SK-N-SH (cell line): ENCODE measurements at regions not wholly inside any gene's neighbourhood (a gene's known extent, or its start where the extent isn't known, plus 50 kb on each side); places are given as distances from the start of the nearest gene placed in this dataset.

ENCODE experiments used
- CTCF ChIA-PET: fragments of 300-600, 350-600 bp; formaldehyde crosslinking; extraction: SDS; loops from one replicate; lab custom pipeline; 2021; lab: Yijun Ruan, JAX
- POLR2A ChIA-PET: fragments of 350-600 bp; sonication (Branson Sonifier 250); formaldehyde crosslinking; extraction: SDS; loops from one replicate; lab custom pipeline; 2020; ENCODE audit warnings: antibody characterized with exemption, inconsistent platforms; lab: Yijun Ruan, JAX
- DNase-seq: peaks from one replicate; pipeline ENCODE4 v3.0.0; 2012
- H2AFZ ChIP-seq: fragments of 200-600 bp; sonication (generic); 2 replicates; pipeline ENCODE4 v1.8.1; 2016; ENCODE audit warnings: antibody characterized with exemption, mild to moderate bottlenecking, low read depth
- H3F3A ChIP-seq: fragments of 200-600 bp; sonication (generic); replicated peaks from 2 replicates; pipeline ENCODE3; 2016; ENCODE audit warnings: antibody characterized with exemption, mild to moderate bottlenecking; ENCODE audit not compliant: insufficient read depth
- H3K27ac ChIP-seq, 2 experiments: fragments of 200-500 bp in 1 of 2; fragments of 200-600 bp in 1 of 2; sonication (Bioruptor generic) in 1 of 2; sonication (generic), shearing (Covaris generic) in 1 of 2; 2 replicates each; pipeline versions ENCODE4 v1.5.1 to v1.6.1; 2014 to 2016; ENCODE audit warnings: low read depth in 2 of 2, inconsistent platforms in 1 of 2, low read length in 1 of 2, mild to moderate bottlenecking in 1 of 2, mixed read lengths in 1 of 2
- H3K27me3 ChIP-seq: fragments of 200-600 bp; sonication (generic), shearing (Covaris generic); 2 replicates; pipeline ENCODE4 v1.6.1; 2016; ENCODE audit warnings: mixed run types; ENCODE audit not compliant: insufficient read depth
- H3K36me3 ChIP-seq, 2 experiments: fragments of 200-500 bp in 1 of 2; fragments of 200-600 bp in 1 of 2; sonication (Bioruptor generic) in 1 of 2; sonication (generic) in 1 of 2; replicated peaks in 1 of 2; 2 replicates each; pipeline versions ENCODE3 to v1.5.1; 2014 to 2016; ENCODE audit warnings: low read length in 1 of 2, mild to moderate bottlenecking in 1 of 2; ENCODE audit not compliant: insufficient read depth in 2 of 2, control insufficient read depth in 1 of 2
- H3K4me1 ChIP-seq, 2 experiments: fragments of 200-500 bp in 1 of 2; fragments of 200-600 bp in 1 of 2; sonication (Bioruptor generic) in 1 of 2; sonication (generic), shearing (Covaris generic) in 1 of 2; 2 replicates each; pipeline versions ENCODE4 v1.5.1 to v1.6.1; 2014 to 2016; ENCODE audit warnings: low read depth in 1 of 2, low read length in 1 of 2, mixed run types in 1 of 2; ENCODE audit not compliant: insufficient read depth in 2 of 2, control insufficient read depth in 1 of 2
- H3K4me2 ChIP-seq: fragments of 200-600 bp; sonication (generic), shearing (Covaris generic); 2 replicates; pipeline ENCODE4 v1.6.1; 2017; ENCODE audit warnings: mixed run types
- H3K4me3 ChIP-seq, 2 experiments: fragments of 200-500 bp in 1 of 2; fragments of 200-600 bp in 1 of 2; sonication (Bioruptor generic) in 1 of 2; sonication (generic), shearing (Covaris generic) in 1 of 2; 2 replicates each; pipeline versions ENCODE4 v1.5.1 to v1.8.1; 2014 to 2016; ENCODE audit warnings: low read depth in 2 of 2, inconsistent platforms in 1 of 2, low read length in 1 of 2, mild to moderate bottlenecking in 1 of 2, mixed read lengths in 1 of 2, moderate library complexity in 1 of 2
- H3K79me2 ChIP-seq: fragments of 200-600 bp; sonication (generic); 2 replicates; pipeline ENCODE4 v1.8.1; 2017; ENCODE audit warnings: mild to moderate bottlenecking; ENCODE audit not compliant: insufficient read depth
- H3K9ac ChIP-seq: fragments of 200-600 bp; sonication (generic); 2 replicates; pipeline ENCODE4 v1.6.1; 2017; ENCODE audit warnings: mixed run types
- H3K9me2 ChIP-seq: fragments of 200-600 bp; sonication (generic); 2 replicates; pipeline ENCODE4 v1.6.1; 2017; ENCODE audit warnings: mixed run types
- H3K9me3 ChIP-seq: fragments of 200-600 bp; sonication (generic); 2 replicates; pipeline ENCODE4 v1.6.1; 2017; ENCODE audit warnings: mixed run types, mild to moderate bottlenecking, moderate library complexity
- H4K20me1 ChIP-seq: fragments of 200-600 bp; sonication (generic); 2 replicates; pipeline ENCODE4 v1.6.1; 2017; ENCODE audit warnings: mild to moderate bottlenecking, mixed run types; ENCODE audit not compliant: insufficient read depth
- ELF1 ChIP-seq: IDR thresholded peaks from 2 replicates; pipeline ENCODE4 v1.4.0; 2012
- FOXJ3 ChIP-seq: sonication (generic); formaldehyde crosslinking; IDR thresholded peaks from 2 replicates; pipeline ENCODE4 v1.5.1; 2020; ENCODE audit warnings: mild to moderate bottlenecking, missing genetic modification reagents
- FOXM1 ChIP-seq: IDR thresholded peaks from 2 replicates; pipeline ENCODE4 v1.4.0; 2012; ENCODE audit warnings: low read depth, mild to moderate bottlenecking
- GABPA ChIP-seq: IDR thresholded peaks from 2 replicates; pipeline ENCODE4 v1.4.0; 2012; ENCODE audit warnings: low read depth, mild to moderate bottlenecking
- GATA2 ChIP-seq: sonication (generic); formaldehyde crosslinking; IDR thresholded peaks from 2 replicates; pipeline ENCODE4 v1.5.0; 2020; ENCODE audit warnings: mild to moderate bottlenecking, missing genetic modification reagents
- JUND ChIP-seq: IDR thresholded peaks from 2 replicates; pipeline ENCODE4 v1.4.0; 2012
- MAX ChIP-seq: IDR thresholded peaks from 2 replicates; pipeline ENCODE4 v1.4.0; 2012; ENCODE audit warnings: low read depth
- MEF2A ChIP-seq: IDR thresholded peaks from 2 replicates; pipeline ENCODE4 v1.4.0; 2012; ENCODE audit warnings: low read depth, borderline replicate concordance
- NFIC ChIP-seq: IDR thresholded peaks from 2 replicates; pipeline ENCODE4 v1.4.0; 2012; ENCODE audit warnings: borderline replicate concordance
- PBX3 ChIP-seq: IDR thresholded peaks from 2 replicates; pipeline ENCODE4; 2012
- RXRA ChIP-seq: IDR thresholded peaks from 2 replicates; pipeline ENCODE4 v1.4.0; 2012; ENCODE audit warnings: low read depth, mild to moderate bottlenecking, borderline replicate concordance
- TAF1 ChIP-seq: IDR thresholded peaks from 2 replicates; pipeline ENCODE4 v1.6.1; 2012; ENCODE audit warnings: low read depth, mild to moderate bottlenecking, low read length, moderate library complexity, borderline replicate concordance
- TCF12 ChIP-seq: IDR thresholded peaks from 2 replicates; pipeline ENCODE4 v1.4.0; 2012
- TEAD4 ChIP-seq: IDR thresholded peaks from 2 replicates; pipeline ENCODE4 v1.4.0; 2012; ENCODE audit warnings: mild to moderate bottlenecking, borderline replicate concordance; ENCODE audit not compliant: insufficient read depth
- YY1 ChIP-seq: IDR thresholded peaks from 2 replicates; pipeline ENCODE4 v1.4.0; 2012; ENCODE audit warnings: low read depth, mild to moderate bottlenecking
- ZBTB33 ChIP-seq: IDR thresholded peaks from 2 replicates; pipeline ENCODE4 v1.4.0; 2012; ENCODE audit warnings: low read depth, borderline replicate concordance
- WGBS: methylation state at CpG from one replicate; pipeline ENCODE4 v1.1.6; 2017; ENCODE audit warnings: low lambda C conversion rate; 5-methylcytosine and 5-hydroxymethylcytosine counted together
- TF ChIP-seq, protein P1 (sequence below): fragments of 200-600 bp; sonication (generic); IDR thresholded peaks from 2 replicates; pipeline ENCODE4 v1.6.1; 2017; ENCODE audit warnings: antibody characterized with exemption, mild to moderate bottlenecking, moderate library complexity
- TF ChIP-seq, protein P2 (sequence below): IDR thresholded peaks from 2 replicates; pipeline ENCODE4 v1.6.1; 2012; ENCODE audit warnings: mild to moderate bottlenecking, low read depth, low read length, moderate library complexity

- Histone ChIP-seq H3K4me3 (no peak overlapping the region), H3F3A (no peaks in the 10 kb centered on the region), H3K36me3 (no peaks in the 10 kb centered on the region), H3K4me2 (no peak overlapping the region), H4K20me1 (no peaks in the 10 kb centered on the region), H2AFZ (no peak overlapping the region), H3K27me3 (no peaks in the 10 kb centered on the region; the same call in 1 of the 2 replicates), H3K4me1 (peaks cover 0 to 4% of the 10 kb centered on the region in 2 experiments; a peak in 1 of 4 replicates), H3K79me2 (no peaks in the 10 kb centered on the region), H3K27ac (no peak overlapping the region), H3K9me2 (no peaks in the 10 kb centered on the region), H3K9ac (no peak overlapping the region), H3K9me3 (no peaks in the 10 kb centered on the region)
- no peak for DNase-seq
- WGBS, result 13% methylated on average over 4 of the region's 4 CpGs
- no peak for TF ChIP-seq NFIC
- TF ChIP-seq RXRA, result no peak
- TF ChIP-seq TAF1, result no peak
- no peak for TF ChIP-seq ZBTB33
- TF ChIP-seq, protein P1, sequence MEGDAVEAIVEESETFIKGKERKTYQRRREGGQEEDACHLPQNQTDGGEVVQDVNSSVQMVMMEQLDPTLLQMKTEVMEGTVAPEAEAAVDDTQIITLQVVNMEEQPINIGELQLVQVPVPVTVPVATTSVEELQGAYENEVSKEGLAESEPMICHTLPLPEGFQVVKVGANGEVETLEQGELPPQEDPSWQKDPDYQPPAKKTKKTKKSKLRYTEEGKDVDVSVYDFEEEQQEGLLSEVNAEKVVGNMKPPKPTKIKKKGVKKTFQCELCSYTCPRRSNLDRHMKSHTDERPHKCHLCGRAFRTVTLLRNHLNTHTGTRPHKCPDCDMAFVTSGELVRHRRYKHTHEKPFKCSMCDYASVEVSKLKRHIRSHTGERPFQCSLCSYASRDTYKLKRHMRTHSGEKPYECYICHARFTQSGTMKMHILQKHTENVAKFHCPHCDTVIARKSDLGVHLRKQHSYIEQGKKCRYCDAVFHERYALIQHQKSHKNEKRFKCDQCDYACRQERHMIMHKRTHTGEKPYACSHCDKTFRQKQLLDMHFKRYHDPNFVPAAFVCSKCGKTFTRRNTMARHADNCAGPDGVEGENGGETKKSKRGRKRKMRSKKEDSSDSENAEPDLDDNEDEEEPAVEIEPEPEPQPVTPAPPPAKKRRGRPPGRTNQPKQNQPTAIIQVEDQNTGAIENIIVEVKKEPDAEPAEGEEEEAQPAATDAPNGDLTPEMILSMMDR, result no peak
- no peak for TF ChIP-seq MAX
- TF ChIP-seq GATA2, result no peak
- TF ChIP-seq MEF2A, result no peak
- no peak for TF ChIP-seq GABPA
- TF ChIP-seq FOXJ3 (CRISPR knock-in tag), result no peak
- no peak for TF ChIP-seq YY1
- TF ChIP-seq, protein P2, sequence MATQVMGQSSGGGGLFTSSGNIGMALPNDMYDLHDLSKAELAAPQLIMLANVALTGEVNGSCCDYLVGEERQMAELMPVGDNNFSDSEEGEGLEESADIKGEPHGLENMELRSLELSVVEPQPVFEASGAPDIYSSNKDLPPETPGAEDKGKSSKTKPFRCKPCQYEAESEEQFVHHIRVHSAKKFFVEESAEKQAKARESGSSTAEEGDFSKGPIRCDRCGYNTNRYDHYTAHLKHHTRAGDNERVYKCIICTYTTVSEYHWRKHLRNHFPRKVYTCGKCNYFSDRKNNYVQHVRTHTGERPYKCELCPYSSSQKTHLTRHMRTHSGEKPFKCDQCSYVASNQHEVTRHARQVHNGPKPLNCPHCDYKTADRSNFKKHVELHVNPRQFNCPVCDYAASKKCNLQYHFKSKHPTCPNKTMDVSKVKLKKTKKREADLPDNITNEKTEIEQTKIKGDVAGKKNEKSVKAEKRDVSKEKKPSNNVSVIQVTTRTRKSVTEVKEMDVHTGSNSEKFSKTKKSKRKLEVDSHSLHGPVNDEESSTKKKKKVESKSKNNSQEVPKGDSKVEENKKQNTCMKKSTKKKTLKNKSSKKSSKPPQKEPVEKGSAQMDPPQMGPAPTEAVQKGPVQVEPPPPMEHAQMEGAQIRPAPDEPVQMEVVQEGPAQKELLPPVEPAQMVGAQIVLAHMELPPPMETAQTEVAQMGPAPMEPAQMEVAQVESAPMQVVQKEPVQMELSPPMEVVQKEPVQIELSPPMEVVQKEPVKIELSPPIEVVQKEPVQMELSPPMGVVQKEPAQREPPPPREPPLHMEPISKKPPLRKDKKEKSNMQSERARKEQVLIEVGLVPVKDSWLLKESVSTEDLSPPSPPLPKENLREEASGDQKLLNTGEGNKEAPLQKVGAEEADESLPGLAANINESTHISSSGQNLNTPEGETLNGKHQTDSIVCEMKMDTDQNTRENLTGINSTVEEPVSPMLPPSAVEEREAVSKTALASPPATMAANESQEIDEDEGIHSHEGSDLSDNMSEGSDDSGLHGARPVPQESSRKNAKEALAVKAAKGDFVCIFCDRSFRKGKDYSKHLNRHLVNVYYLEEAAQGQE, result no peak
- no peak for TF ChIP-seq FOXM1
- no peak for TF ChIP-seq TEAD4
- no peak for TF ChIP-seq PBX3
- TF ChIP-seq TCF12, result no peak
- TF ChIP-seq JUND, result no peak
- TF ChIP-seq ELF1, result no peak
- ChIA-PET CTCF (no interaction called here), POLR2A (no interaction called here)
Observed at GRCh38 chr1:38538834-38539233, 320.7 kb downstream of the RRAGC start.
